PC-9 (cell line): ENCODE measurements at regions not wholly inside any gene's neighbourhood (a gene's known extent, or its start where the extent isn't known, plus 50 kb on each side); places are given as distances from the start of the nearest gene placed in this dataset.
A peak's percentile ranks its signal among the peaks of the same experiment; 100 is the strongest.

ENCODE experiments used
- BruUV-seq: library from RNA; stranded (reverse); fragments of 400-500 nt; replicated peaks from 2 replicates; lab custom pipeline; 2021; lab: Mats Ljungman, UMichigan
- CTCF ChIA-PET: fragments of 300-600 bp; sonication (Branson Sonifier 250); formaldehyde crosslinking; loops from one replicate; lab custom pipeline; 2022; ENCODE audit warnings: antibody characterized with exemption; lab: Charles Lee
- POLR2A ChIA-PET: fragments of 300-600 bp; sonication (Branson Sonifier 250); formaldehyde crosslinking; loops from one replicate; lab custom pipeline; 2022; ENCODE audit warnings: antibody characterized with exemption; ENCODE audit not compliant: unreplicated experiment; lab: Charles Lee
- DNase-seq, 2 experiments: peaks; one replicate each; pipeline versions ENCODE4 v3.0.0 to v3.0.0-alpha.2; 2015 to 2022; ENCODE audit warnings: mixed read lengths in 1 of 2
- H2AFZ ChIP-seq: fragments of 200-600 bp; sonication (generic); 2 replicates; pipeline ENCODE4 v1.8.1; 2017; ENCODE audit warnings: antibody characterized with exemption
- H3F3A ChIP-seq: fragments of 200-600 bp; sonication (generic); 2 replicates; pipeline ENCODE4 v1.8.1; 2017; ENCODE audit warnings: antibody characterized with exemption, mild to moderate bottlenecking, low read depth; ENCODE audit not compliant: insufficient read depth
- H3K27ac ChIP-seq: fragments of 200-600 bp; sonication (generic); 2 replicates; pipeline ENCODE4 v1.6.1; 2016; ENCODE audit warnings: mixed run types
- H3K27me3 ChIP-seq: fragments of 200-600 bp; sonication (generic); 2 replicates; pipeline ENCODE4 v1.6.1; 2016; ENCODE audit warnings: low read depth, mixed run types; ENCODE audit not compliant: insufficient read depth
- H3K36me3 ChIP-seq: fragments of 200-600 bp; sonication (generic); 2 replicates; pipeline ENCODE4 v1.6.1; 2016; ENCODE audit warnings: low read depth, mixed run types
- H3K4me1 ChIP-seq: fragments of 200-600 bp; sonication (generic); replicated peaks from 2 replicates; pipeline ENCODE4 v1.6.1; 2016; ENCODE audit warnings: mixed run types; ENCODE audit not compliant: insufficient read depth
- H3K4me2 ChIP-seq: fragments of 200-600 bp; sonication (generic); 2 replicates; pipeline ENCODE4 v1.6.1; 2017; ENCODE audit warnings: mixed run types
- H3K4me3 ChIP-seq: fragments of 200-600 bp; sonication (generic); 2 replicates; pipeline ENCODE4 v1.6.1; 2016; ENCODE audit warnings: mixed run types
- H3K79me2 ChIP-seq: fragments of 200-600 bp; sonication (generic); 2 replicates; pipeline ENCODE4 v1.6.1; 2017; ENCODE audit warnings: low read depth, mixed run types
- H3K9me2 ChIP-seq: fragments of 200-600 bp; sonication (generic); 2 replicates; pipeline ENCODE4 v1.8.1; 2017; ENCODE audit warnings: mild to moderate bottlenecking; ENCODE audit not compliant: insufficient read depth
- H3K9me3 ChIP-seq: fragments of 200-600 bp; sonication (generic); 2 replicates; pipeline ENCODE4 v1.8.1; 2016; ENCODE audit warnings: low read depth; ENCODE audit not compliant: insufficient read depth
- H4K20me1 ChIP-seq: fragments of 200-600 bp; sonication (generic); 2 replicates; pipeline ENCODE4 v1.8.1; 2017; ENCODE audit not compliant: insufficient read depth
- CTCF ChIP-seq: fragments of 200-600 bp; sonication (generic); conservative IDR thresholded peaks from 2 replicates; pipeline ENCODE4 v1.6.1; 2017; ENCODE audit warnings: mixed run types, antibody characterized with exemption, mild to moderate bottlenecking, moderate library complexity
- EZH2 ChIP-seq: fragments of 200-600 bp; sonication (generic); IDR thresholded peaks from 2 replicates; pipeline ENCODE4 v1.8.0; 2017; ENCODE audit warnings: antibody characterized with exemption, low read depth
- intact Hi-C: fragments of 100-400 bp; cut with micrococcal nuclease; formaldehyde crosslinking; loops from one replicate; pipeline ENCODE4 v1.10.0; 2022; ENCODE audit not compliant: unreplicated experiment

- ChIA-PET POLR2A (no interaction called here), CTCF (no interaction called here)
- no peak for DNase-seq
- Histone ChIP-seq H3F3A (no peaks in the 10 kb centered on the region), H3K9me3 (0 out of 2 replicates have a peak, but pooled peaks cover 5% of the 10 kb centered on the region), H3K4me2 (no peak overlapping the region), H3K27me3 (no peaks in the 10 kb centered on the region), H3K4me1 (no peaks in the 10 kb centered on the region), H3K36me3 (no peaks in the 10 kb centered on the region), H3K79me2 (no peaks in the 10 kb centered on the region), H3K27ac (no peak overlapping the region), H4K20me1 (no peaks in the 10 kb centered on the region), H3K9me2 (no peaks in the 10 kb centered on the region), H3K4me3 (no peak overlapping the region), H2AFZ (no peak overlapping the region)
- TF ChIP-seq EZH2 = no peak
- BruUV-seq = no TSS peak
- intact Hi-C loops = no loop called here
Observed at GRCh38 chr5:98604721-98605425, 168.6 kb upstream of the RGMB start.

GRCh38 chr5:98605426-98605825 lies 168.0 kb upstream of the RGMB start:
- ChIA-PET POLR2A (no interaction called here), CTCF (no interaction called here)
- H3K9me3 ChIP-seq = 0 out of 2 replicates have a peak, but pooled peaks cover under 1% of the 10 kb centered on the region
- TF ChIP-seq EZH2 (no peak), CTCF (no peak)
- H3K27ac ChIP-seq = no peak overlapping the region
- no peaks in the 10 kb centered on the region for H3K79me2 ChIP-seq
- no peak overlapping the region for H2AFZ ChIP-seq
- no peak overlapping the region for H3K4me2 ChIP-seq
- H3K27me3 ChIP-seq = no peaks in the 10 kb centered on the region
- H3K9me2 ChIP-seq = no peaks in the 10 kb centered on the region
- H3F3A ChIP-seq = no peaks in the 10 kb centered on the region
- no peaks in the 10 kb centered on the region for H4K20me1 ChIP-seq
- no TSS peak for BruUV-seq
- intact Hi-C loops = no loop called here
- DNase-seq = no peak
- no peaks in the 10 kb centered on the region for H3K36me3 ChIP-seq
- no peaks in the 10 kb centered on the region for H3K4me1 ChIP-seq
- no peak overlapping the region for H3K4me3 ChIP-seq

GRCh38 chr5:98606961-98607360 lies 166.5 kb upstream of the RGMB start:
- TF ChIP-seq EZH2 = no peak
- no peak for TF ChIP-seq CTCF
- BruUV-seq = no TSS peak
- H3K4me1 ChIP-seq = no peaks in the 10 kb centered on the region
- H4K20me1 ChIP-seq = no peaks in the 10 kb centered on the region
- no peak for DNase-seq
- H3K36me3 ChIP-seq = no peaks in the 10 kb centered on the region
- H3K9me3 ChIP-seq = no peaks in the 10 kb centered on the region
- H3K79me2 ChIP-seq = no peaks in the 10 kb centered on the region
- no peaks in the 10 kb centered on the region for H3K9me2 ChIP-seq
- no peaks in the 10 kb centered on the region for H3K27me3 ChIP-seq
- ChIA-PET POLR2A (no interaction called here), CTCF (no interaction called here)
- no peaks in the 10 kb centered on the region for H3F3A ChIP-seq
- H3K4me2 ChIP-seq = no peak overlapping the region
- no peak overlapping the region for H2AFZ ChIP-seq
- H3K27ac ChIP-seq = no peak overlapping the region
- H3K4me3 ChIP-seq = no peak overlapping the region
- intact Hi-C loops = no loop called here

- CTCF ChIA-PET = no interaction called here
Observed at GRCh38 chr5:98608052-98608451, 165.4 kb upstream of the RGMB start.

More at GRCh38 chr5:98608052-98608451, 165.4 kb upstream of the RGMB start:
- Histone ChIP-seq H3K4me1 (no peaks in the 10 kb centered on the region), H2AFZ (peak overlapping the region; percentile 26; the same call in 1 of the 2 replicates), H3K79me2 (no peaks in the 10 kb centered on the region), H3K4me2 (no peak overlapping the region), H3K27me3 (no peaks in the 10 kb centered on the region), H3K9me3 (no peaks in the 10 kb centered on the region), H3K9me2 (no peaks in the 10 kb centered on the region), H4K20me1 (no peaks in the 10 kb centered on the region), H3K27ac (no peak overlapping the region), H3F3A (no peaks in the 10 kb centered on the region), H3K36me3 (no peaks in the 10 kb centered on the region), H3K4me3 (no peak overlapping the region)
- POLR2A ChIA-PET = no interaction called here
- DNase-seq = no peak
- no TSS peak for BruUV-seq
- TF ChIP-seq CTCF (no peak), EZH2 (no peak)
- intact Hi-C loops = no loop called here
